Activated T-cell treated with anti-CD3 and anti-CD28 coated beads, Interleukin-2, amount 50 U/mL, for 1 hour (primary cell): ENCODE measurements at regions not wholly inside any gene's neighbourhood (a gene's known extent, or its start where the extent isn't known, plus 50 kb on each side); places are given as distances from the start of the nearest gene placed in this dataset.
"Not testable (repeated sequence)": the region's sequence is repeated elsewhere in the genome, so short reads cannot be mapped to it uniquely, and the experiment has no call there.

Source experiments
- DNase-seq: peaks from one replicate; pipeline ENCODE4 v3.0.0-alpha.2; 2020

- no peak for DNase-seq
These were observed 205.4 kb downstream of the DAD1 start for GRCh38 chr14:22383515-22384166.

GRCh38 chr14:22382955-22383354 lies 206.1 kb downstream of the DAD1 start:
- DNase-seq: no peak

DNA sequence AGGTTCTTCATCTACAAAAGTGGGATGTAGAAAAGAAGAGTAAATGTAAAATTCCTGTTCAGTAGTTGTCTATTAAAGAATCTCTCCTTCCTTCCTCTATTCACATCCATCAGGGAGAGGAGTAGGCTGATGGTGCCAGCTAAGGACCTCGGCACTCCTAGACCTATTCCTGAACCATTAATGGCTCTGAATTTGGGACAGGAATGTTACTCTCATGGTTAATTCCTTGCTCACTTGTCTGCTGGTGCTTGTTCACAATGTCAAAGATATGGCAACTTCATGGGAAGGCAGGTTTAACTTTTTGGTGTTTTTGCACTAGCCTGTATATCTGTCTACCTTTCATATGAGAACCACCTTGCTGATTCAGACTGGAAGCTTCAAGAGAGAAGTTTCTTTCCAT lies 206.6 kb downstream of the DAD1 start:
- DNase-seq: no peak

- no peak for DNase-seq
These were observed 207.3 kb downstream of the DAD1 start for GRCh38 chr14:22381766-22382165.

- no peak for DNase-seq
These were observed 207.6 kb downstream of the DAD1 start for GRCh38 chr14:22381408-22381760.

DNA sequence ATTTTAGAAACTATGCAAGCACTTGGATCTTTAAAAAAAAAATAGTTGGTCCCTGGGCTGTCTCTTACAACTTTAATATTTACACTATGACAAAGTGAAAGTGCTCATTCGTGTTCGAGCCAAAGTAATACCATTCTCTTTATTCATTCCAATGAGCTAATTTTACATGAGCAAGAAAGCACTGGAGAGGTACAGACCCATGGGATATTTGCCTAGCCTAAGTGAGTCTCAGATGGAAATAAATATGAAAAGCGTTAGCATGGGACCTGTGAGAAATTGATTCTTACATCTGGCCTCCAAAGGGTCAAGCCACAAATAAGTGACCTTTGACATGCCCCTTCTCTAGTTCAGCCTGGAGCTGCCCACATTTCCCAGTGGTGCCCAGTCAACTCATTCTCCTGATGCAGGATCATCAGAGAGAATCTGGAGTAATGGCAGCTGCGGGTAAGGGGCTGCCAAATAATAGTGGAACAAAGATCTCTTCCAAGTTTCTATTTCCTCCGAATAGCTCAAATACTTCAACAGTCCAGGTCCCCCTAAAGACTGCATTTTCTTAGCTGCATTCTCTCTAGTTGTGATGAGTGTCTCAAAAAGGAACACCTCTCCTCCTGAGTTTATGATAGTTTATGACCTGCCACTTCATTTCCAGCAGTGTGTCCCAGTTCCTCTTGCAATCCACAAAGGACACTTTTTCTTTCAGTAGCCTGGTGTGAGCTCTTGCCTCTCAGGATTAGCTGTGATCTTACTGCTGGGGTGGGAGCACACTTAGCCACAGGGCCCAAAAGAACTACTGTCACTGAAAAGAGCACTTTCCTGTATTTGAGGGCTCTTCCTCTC lies 208.2 kb downstream of the DAD1 start:
- DNase-seq: no peak

DNA sequence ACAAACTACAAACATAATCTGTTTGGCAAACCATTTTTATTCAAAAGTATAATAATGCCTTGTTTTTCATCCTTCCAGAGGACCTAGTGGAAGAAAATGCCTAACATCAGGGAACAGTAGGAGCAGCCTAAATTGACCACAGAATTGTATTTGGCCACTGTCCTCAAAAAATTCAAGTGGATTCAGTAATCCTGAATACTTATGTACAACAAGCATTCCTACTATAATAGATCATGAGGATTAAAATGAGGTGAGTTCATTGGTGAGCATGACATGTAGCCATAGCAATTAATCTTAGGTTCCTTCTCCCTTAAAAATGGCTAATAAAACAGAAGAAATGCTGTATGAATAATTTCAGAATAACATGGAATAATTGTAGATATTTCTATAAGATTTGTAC lies 209.3 kb downstream of the DAD1 start:
- no peak for DNase-seq

DNA sequence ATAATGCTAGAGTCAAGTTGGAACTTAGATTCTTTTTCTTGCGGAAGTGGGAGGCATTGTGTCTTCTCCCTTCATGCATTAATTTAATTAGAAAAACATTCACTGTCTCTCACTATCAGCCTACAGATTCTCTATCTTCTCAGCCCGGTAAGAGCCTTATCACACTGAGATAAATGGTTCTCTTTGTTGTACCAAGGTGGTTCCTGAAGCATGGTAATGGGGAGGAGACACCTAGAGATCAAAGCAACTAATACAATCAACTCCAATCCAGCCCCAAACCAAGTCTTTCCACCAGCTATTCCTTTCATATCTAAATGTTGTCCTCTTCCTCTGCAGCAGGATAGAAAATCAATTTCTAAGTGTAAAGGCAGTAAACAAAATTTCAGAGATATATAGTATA lies 210.8 kb downstream of the DAD1 start:
- DNase-seq: no peak

DNA sequence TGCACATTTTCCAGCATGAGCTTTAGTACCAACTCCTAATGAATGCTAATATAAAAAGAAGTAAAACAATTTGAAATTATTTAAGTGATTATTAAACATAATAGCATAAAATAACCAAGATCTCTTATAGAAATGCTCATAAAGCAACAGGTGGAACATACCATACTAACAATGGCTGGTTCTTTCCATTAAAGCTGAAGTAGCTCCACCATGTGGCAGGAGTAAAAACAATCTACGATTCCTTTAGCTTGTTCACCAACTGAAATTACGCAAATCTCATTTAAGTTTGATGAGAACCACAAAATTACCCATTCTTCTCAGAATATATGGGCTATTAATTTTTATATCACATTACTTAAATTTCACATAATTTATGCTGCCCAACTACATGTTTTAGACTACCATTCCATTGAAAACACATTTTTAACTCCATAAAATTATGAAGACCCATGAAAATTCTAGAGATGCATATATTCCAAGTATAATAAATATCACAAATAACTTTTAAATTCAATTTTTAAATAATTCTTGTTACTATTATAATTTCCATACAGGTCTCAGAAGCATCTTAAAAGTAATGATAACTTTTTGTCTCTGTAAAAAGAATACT lies 213.6 kb downstream of the DAD1 start:
- DNase-seq: no peak

GRCh38 chr14:22370084-22370847 lies 218.8 kb downstream of the DAD1 start:
- no peak for DNase-seq

DNA sequence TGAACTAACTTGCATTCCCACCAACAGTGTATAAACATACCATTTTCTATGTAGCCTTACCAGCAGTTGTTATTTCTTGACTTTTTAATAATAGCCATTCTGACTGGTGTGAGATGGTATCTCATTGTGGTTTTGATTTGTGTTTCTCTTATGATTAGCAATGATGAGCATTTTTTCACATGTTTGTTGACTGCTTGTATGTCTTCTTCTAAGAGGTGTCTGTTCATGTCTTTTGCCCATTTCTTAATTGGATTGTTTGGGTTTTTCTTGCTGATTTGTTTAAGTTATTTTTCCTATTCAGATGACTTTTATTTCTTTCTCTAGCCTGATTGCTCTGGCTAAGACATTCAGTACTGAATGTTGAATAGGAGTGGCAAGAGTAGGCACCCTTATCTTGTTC lies 230.3 kb downstream of the DAD1 start:
- no peak for DNase-seq

DNA sequence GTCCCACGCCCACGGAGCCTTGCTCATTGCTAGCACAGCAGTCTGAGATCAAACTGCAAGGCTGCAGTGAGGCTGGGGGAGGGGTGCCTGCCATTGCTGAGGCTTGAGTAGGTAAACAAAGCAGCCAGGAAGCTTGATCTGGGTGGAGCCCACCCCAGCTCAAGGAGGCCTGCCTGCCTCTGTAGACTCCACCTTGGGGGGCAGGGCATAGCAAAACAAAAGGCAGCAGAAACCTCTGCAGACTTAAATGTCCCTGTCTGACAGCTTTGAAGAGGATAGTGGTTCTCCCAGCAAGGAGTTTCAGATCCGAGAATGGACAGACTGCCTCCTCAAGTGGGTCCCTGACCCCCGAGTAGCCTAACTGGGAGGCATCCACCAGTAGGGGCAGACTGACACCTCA lies 239.7 kb downstream of the DAD1 start:
- not testable (repeated sequence) for DNase-seq

- DNase-seq: no peak
These were observed 244.4 kb downstream of the DAD1 start for GRCh38 chr14:22344673-22345072.

GRCh38 chr14:22344209-22344608 lies 244.8 kb downstream of the DAD1 start:
- not testable (repeated sequence) for DNase-seq

DNA sequence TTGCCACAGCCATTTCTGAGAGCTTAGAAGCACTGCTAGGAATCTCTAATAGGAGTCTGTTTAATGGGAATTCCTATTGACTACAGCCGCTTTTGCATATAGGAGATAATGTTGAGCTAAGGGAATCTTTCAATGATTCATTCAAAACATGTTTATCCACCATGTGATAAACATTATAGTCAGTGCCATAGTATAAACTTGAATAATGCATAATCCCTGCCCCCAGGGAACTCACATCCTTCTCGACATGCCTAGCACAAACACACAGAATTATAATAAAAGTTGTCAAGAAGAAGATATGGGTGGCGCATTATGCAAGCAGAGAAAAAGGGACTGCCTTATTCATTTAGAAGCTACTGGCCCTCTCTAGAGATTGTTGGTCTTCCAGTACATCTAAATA lies 248.0 kb downstream of the DAD1 start:
- DNase-seq: no peak

GRCh38 chr14:22338917-22339715 lies 249.9 kb downstream of the DAD1 start:
- no peak for DNase-seq

GRCh38 chr14:22338381-22338780 lies 250.6 kb downstream of the DAD1 start:
- DNase-seq: no peak

- DNase-seq: no peak
These were observed 251.1 kb downstream of the DAD1 start for GRCh38 chr14:22337938-22338337.

- DNase-seq: no peak
These were observed 251.5 kb downstream of the DAD1 start for GRCh38 chr14:22337521-22337920.

GRCh38 chr14:22336031-22336430 lies 253.0 kb downstream of the DAD1 start:
- no peak for DNase-seq

DNA sequence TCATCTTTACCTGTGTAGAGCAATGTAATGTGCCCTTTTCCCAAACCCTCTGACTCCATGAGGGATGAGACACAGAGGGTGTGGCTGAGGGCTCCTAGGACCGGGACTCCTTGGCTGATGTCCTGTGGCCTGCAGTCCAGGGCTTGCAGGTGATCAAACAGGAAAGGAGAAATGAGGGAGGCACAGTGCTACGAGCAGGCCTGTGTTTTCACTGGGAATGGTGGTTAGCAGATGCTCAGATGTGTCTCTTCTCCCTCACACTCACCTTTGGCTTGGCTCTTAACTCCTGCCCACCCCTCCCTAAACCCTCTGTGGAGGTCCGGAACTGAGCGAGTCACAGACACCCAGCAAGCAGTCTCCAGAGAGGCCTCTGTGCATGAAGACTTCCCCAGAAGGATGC lies 254.4 kb downstream of the DAD1 start:
- no peak for DNase-seq

GRCh38 chr14:22334275-22334577 lies 254.8 kb downstream of the DAD1 start:
- DNase-seq: no peak
